Right atrium auricular region (tissue), 2 donors: ENCODE measurements at regions not wholly inside any gene's neighbourhood (a gene's known extent, or its start where the extent isn't known, plus 50 kb on each side); places are given as distances from the start of the nearest gene placed in this dataset.

Experiments
- DNase-seq: peaks from one replicate; pipeline ENCODE4 v3.0.0-alpha.2; 2019; ENCODE audit warnings: low spot score
- H3K27ac ChIP-seq, 2 donors: fragments of 200-600 bp; sonication (generic); 1 replicate in 1 of 2; 2 replicates in 1 of 2; pipeline ENCODE4 v1.5.1; 2016 to 2019
- H3K27me3 ChIP-seq, 2 donors: fragments of 200-600 bp; sonication (generic); one replicate each; pipeline versions ENCODE4 v1.5.1 to v1.6.0; 2017 to 2019
- H3K36me3 ChIP-seq: fragments of 200-600 bp; sonication (generic); one replicate; pipeline ENCODE4 v1.5.1; 2016
- H3K4me1 ChIP-seq, 2 donors: fragments of 200-600 bp; sonication (generic); one replicate each; pipeline versions ENCODE4 v1.5.1 to v1.6.0; 2017 to 2019
- H3K4me3 ChIP-seq, 2 donors: fragments of 200-600 bp; sonication (generic); 1 replicate in 1 of 2; 2 replicates in 1 of 2; pipeline ENCODE4 v1.5.1; 2017 to 2019; ENCODE audit warnings: mild to moderate bottlenecking in 1 of 2, moderate library complexity in 1 of 2
- H3K9me3 ChIP-seq, 2 donors: fragments of 200-600 bp; sonication (generic); one replicate each; pipeline ENCODE4 v1.5.1; 2019
- CTCF ChIP-seq, 2 donors: fragments of 200-600 bp; sonication (generic); IDR thresholded peaks; one replicate each; pipeline ENCODE4 v1.5.1; 2019; ENCODE audit warnings: antibody characterized with exemption in 2 of 2

GRCh38 chr15:93779341-93779740 is 452.0 kb upstream of the MCTP2 start:
- Histone ChIP-seq H3K9me3 (no peaks in the 10 kb centered on the region), H3K36me3 (no peaks in the 10 kb centered on the region), H3K27me3 (no peaks in the 10 kb centered on the region), H3K4me1 (no peaks in the 10 kb centered on the region), H3K4me3 (no peak overlapping the region), H3K27ac (no peak overlapping the region)
- no peak for TF ChIP-seq CTCF (IDR thresholded peaks at IDR 0.05)
- no peak for DNase-seq

DNA sequence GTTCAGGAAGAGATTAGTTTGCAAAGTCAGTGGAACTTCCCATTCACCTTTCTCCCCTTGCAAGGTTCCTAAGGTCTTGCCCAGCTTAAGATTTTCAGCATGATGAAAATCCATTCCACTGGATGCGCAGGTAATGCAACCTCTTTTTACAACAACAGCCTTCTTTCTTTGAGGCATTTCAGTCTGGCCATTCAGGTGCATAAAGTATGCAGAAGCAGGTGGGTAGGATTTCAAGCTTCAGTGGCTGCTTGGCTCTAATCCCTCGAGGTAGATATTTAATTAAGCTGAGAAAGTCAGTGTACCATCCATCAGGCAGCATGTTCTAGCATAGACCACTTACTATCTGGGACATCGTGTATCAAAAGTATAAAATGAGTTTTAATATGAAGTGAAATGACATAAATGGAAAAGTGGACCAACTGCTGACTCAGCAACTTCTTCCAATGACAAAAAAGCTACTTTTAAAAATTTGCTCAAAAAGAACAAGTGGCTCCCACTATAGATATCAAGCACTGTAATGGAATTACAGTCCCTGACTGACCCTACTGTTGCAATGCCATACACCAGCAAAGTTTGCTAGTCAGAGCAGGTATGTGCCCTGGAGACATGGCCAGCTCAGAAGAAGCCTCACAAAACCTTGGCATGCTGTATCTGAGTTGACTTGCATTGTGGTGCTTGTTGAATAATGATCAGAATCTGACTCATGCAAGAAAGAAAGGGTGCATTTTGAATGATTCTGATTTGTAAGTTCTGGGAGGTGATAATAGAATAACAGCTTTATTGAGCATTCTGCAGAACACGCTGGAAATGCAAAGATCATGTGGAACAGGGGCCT is 459.9 kb upstream of the MCTP2 start:
- DNase-seq, result no peak
- Histone ChIP-seq H3K27me3 (no peaks in the 10 kb centered on the region), H3K9me3 (no peaks in the 10 kb centered on the region), H3K4me1 (no peaks in the 10 kb centered on the region), H3K4me3 (no peak overlapping the region), H3K27ac (no peak overlapping the region), H3K36me3 (no peaks in the 10 kb centered on the region)
- TF ChIP-seq CTCF (IDR thresholded peaks at IDR 0.05), result no peak

DNA sequence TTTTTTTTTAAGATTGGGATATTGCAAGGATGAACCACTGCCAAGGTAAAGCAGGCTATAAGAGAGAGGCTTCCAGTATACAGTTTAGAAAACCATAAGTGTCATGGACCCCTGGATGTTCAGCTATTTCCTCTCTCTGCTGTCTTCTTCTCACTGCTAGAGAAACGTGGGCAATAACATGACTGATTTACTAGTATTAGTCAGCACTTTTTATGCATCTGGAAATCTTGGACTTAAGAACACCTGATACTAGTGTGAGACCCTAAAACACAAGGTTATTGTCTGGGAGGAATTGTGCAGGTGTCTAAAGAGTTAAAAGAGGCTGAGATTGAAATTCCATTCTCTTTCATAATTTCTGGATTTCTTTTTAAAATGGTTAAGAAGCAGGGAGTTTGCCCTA is 460.6 kb upstream of the MCTP2 start:
- DNase-seq, result no peak
- TF ChIP-seq CTCF (IDR thresholded peaks at IDR 0.05), result no peak
- H3K27ac ChIP-seq, result no peak overlapping the region

DNA sequence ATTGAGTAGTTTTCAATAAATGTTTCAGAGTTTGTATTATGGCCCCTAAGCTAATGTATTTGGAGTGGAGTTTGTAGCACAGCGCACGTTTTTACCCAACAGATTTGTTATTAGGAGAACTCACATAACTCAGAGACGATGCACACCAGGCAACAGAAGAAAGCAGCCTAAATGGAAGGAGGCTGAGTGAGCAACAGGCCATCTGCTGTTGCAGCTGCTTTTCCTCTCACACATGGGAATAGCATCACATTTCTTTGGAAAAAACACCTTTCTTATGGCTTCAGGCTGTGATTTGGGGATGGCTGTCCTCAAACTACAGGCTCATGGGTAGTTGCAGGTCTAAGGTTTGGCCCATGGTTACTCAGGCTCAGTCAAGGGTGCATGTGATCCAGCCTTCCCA is 469.3 kb upstream of the MCTP2 start:
- Histone ChIP-seq H3K36me3 (no peaks in the 10 kb centered on the region), H3K9me3 (no peaks in the 10 kb centered on the region), H3K27me3 (no peaks in the 10 kb centered on the region), H3K4me1 (no peaks in the 10 kb centered on the region), H3K27ac (no peak overlapping the region), H3K4me3 (no peak overlapping the region)
- no peak for TF ChIP-seq CTCF (IDR thresholded peaks at IDR 0.05)
- no peak for DNase-seq

More for the DNA sequence above, 460.6 kb upstream of the MCTP2 start:
- no peaks in the 10 kb centered on the region for H3K4me1 ChIP-seq
- no peaks in the 10 kb centered on the region for H3K9me3 ChIP-seq
- H3K4me3 ChIP-seq, result no peak overlapping the region
- H3K27me3 ChIP-seq, result no peaks in the 10 kb centered on the region
- no peaks in the 10 kb centered on the region for H3K36me3 ChIP-seq

- no peaks in the 10 kb centered on the region for H3K27me3 ChIP-seq
- H3K27ac ChIP-seq, result no peak overlapping the region
- TF ChIP-seq CTCF (IDR thresholded peaks at IDR 0.05), result no peak
- H3K4me1 ChIP-seq, result no peaks in the 10 kb centered on the region
- H3K9me3 ChIP-seq, result no peaks in the 10 kb centered on the region
- DNase-seq, result no peak
- no peak overlapping the region for H3K4me3 ChIP-seq
- no peaks in the 10 kb centered on the region for H3K36me3 ChIP-seq
Observed at GRCh38 chr15:93759629-93760028, 471.7 kb upstream of the MCTP2 start.

DNA sequence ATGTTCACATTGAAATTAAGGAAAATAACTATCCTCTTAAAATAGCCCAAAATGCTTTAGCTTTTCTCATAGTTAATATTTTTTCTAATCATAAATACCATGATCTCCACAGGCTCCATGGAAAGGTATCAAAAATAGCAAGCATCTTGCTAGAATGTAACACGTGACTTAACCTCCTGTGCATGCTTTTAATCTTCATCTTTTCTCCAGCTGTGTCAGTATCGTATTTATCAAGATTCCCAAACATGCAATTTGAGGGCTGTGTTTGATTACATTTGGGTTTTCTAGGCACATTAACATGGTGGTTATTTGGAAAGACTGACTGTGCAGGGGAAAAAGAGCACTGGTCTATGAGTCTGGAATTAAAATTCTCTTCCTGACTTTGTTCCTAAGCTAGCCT is 472.5 kb upstream of the MCTP2 start:
- no peak overlapping the region for H3K27ac ChIP-seq
- DNase-seq, result no peak
- no peak for TF ChIP-seq CTCF (IDR thresholded peaks at IDR 0.05)
- no peaks in the 10 kb centered on the region for H3K9me3 ChIP-seq
- no peaks in the 10 kb centered on the region for H3K4me1 ChIP-seq
- H3K36me3 ChIP-seq, result no peaks in the 10 kb centered on the region
- H3K4me3 ChIP-seq, result no peak overlapping the region
- no peaks in the 10 kb centered on the region for H3K27me3 ChIP-seq
